ENCODE measurements at regions not wholly inside any gene's neighbourhood (a gene's known extent, or its start where the extent isn't known, plus 50 kb on each side); places are given as distances from the start of the nearest gene placed in this dataset.

DNA sequence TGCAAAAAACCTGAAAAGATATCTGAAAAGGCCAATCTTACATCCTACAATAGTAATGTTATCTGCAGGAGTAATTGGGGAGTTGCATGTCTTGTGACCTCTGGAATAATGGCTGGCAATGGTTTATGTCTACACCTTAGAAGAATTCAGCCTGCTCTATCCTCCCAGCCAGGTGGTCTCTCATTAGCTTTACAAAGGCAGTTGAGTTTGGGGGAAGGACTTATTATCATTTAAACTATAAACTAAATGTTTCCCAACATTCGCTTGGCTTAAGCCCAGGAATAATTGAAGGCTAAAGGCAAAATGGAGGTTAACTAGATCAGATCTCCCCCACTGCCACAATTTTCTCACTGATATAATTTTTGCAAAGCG lies 158.4 kb upstream of the SFSWAP start:
- TF ChIP-seq POLR2A (IDR thresholded peaks at IDR 0.05; ENCODE audit: low read length) = no peak
- no peak for TF ChIP-seq GATA1 (IDR thresholded peaks at IDR 0.05; ENCODE audit: low read depth, low read length)
